Loucy (cell line): ENCODE measurements at regions not wholly inside any gene's neighbourhood (a gene's known extent, or its start where the extent isn't known, plus 50 kb on each side); places are given as distances from the start of the nearest gene placed in this dataset.
"Not testable (repeated sequence)": the region's sequence is repeated elsewhere in the genome, so short reads cannot be mapped to it uniquely, and the experiment has no call there.

Source experiments
- H2AFZ ChIP-seq: fragments of 200-600 bp; sonication (generic); 2 replicates; pipeline ENCODE4 v1.6.0; 2016; ENCODE audit warnings: antibody characterized with exemption, mild to moderate bottlenecking, low read length, moderate library complexity
- H3F3A ChIP-seq: fragments of 200-600 bp; 2 replicates; pipeline ENCODE4 v1.6.0; 2016; ENCODE audit warnings: antibody characterized with exemption, low read depth, mild to moderate bottlenecking
- H3K27me3 ChIP-seq: fragments of 200-600 bp; sonication (generic); 2 replicates; pipeline ENCODE4 v1.6.1; 2014; ENCODE audit warnings: low read length, mild to moderate bottlenecking; ENCODE audit not compliant: insufficient read depth, poor library complexity, severe bottlenecking
- H3K36me3 ChIP-seq: fragments of 200-600 bp; sonication (generic); 2 replicates; pipeline ENCODE4 v1.6.1; 2016; ENCODE audit warnings: low read length; ENCODE audit not compliant: insufficient read depth
- H3K4me1 ChIP-seq: fragments of 200-600 bp; sonication (generic); 2 replicates; pipeline ENCODE4 v1.5.1; 2014; ENCODE audit warnings: low read length, mild to moderate bottlenecking; ENCODE audit not compliant: insufficient read depth, poor library complexity, severe bottlenecking
- H3K4me2 ChIP-seq: fragments of 200-600 bp; sonication (generic); 2 replicates; pipeline ENCODE4 v1.6.0; 2014; ENCODE audit warnings: antibody characterized with exemption, low read length, low read depth, mild to moderate bottlenecking; ENCODE audit not compliant: poor library complexity, severe bottlenecking
- H3K4me3 ChIP-seq: fragments of 200-600 bp; sonication (generic); 2 replicates; pipeline ENCODE4 v1.5.1; 2014; ENCODE audit warnings: low read length, mild to moderate bottlenecking, mixed read lengths; ENCODE audit not compliant: poor library complexity, severe bottlenecking
- H3K79me2 ChIP-seq: fragments of 200-600 bp; sonication (generic); 2 replicates; pipeline ENCODE4 v1.6.1; 2014; ENCODE audit warnings: low read length; ENCODE audit not compliant: insufficient read depth
- H3K9ac ChIP-seq: fragments of 200-600 bp; sonication (generic); 2 replicates; pipeline ENCODE4 v1.6.0; 2014; ENCODE audit warnings: mild to moderate bottlenecking, low read depth, low read length, moderate library complexity; ENCODE audit not compliant: poor library complexity, severe bottlenecking
- H3K9me2 ChIP-seq: fragments of 200-600 bp; sonication (generic); replicated peaks from 2 replicates; pipeline ENCODE4 v1.6.1; 2016; ENCODE audit warnings: low read depth, low read length, mixed read lengths
- H3K9me3 ChIP-seq: fragments of 200-600 bp; sonication (generic); 2 replicates; pipeline ENCODE4 v1.6.1; 2014; ENCODE audit warnings: mild to moderate bottlenecking, antibody characterized with exemption, low read length, low read depth; ENCODE audit not compliant: insufficient read depth
- H4K20me1 ChIP-seq: fragments of 200-600 bp; sonication (generic); 2 replicates; pipeline ENCODE4 v1.6.0; 2014; ENCODE audit warnings: antibody characterized with exemption, low read length, mild to moderate bottlenecking; ENCODE audit not compliant: insufficient read depth, poor library complexity, severe bottlenecking
- CTCF ChIP-seq: fragments of 200-600 bp; sonication (generic); conservative IDR thresholded peaks from 2 replicates; pipeline ENCODE4 v1.5.1; 2014; ENCODE audit warnings: mild to moderate bottlenecking, antibody characterized with exemption, low read length
- EZH2phosphoT487 ChIP-seq: fragments of 200-600 bp; IDR thresholded peaks from 2 replicates; pipeline ENCODE4 v1.6.1; 2018; ENCODE audit warnings: antibody characterized with exemption, mild to moderate bottlenecking, moderate library complexity, borderline replicate concordance

GRCh38 chr7:124250297-124251034 lies 217.6 kb upstream of the TMEM229A start:
- H3K79me2 ChIP-seq = no peaks in the 10 kb centered on the region
- H3K4me3 ChIP-seq = no peak overlapping the region
- H3K36me3 ChIP-seq = no peaks in the 10 kb centered on the region
- H4K20me1 ChIP-seq = no peaks in the 10 kb centered on the region
- H3K4me2 ChIP-seq = no peak overlapping the region
- TF ChIP-seq EZH2phosphoT487 = no peak
- TF ChIP-seq CTCF = no peak
- H3K9me2 ChIP-seq = no peaks in the 10 kb centered on the region
- H3K9ac ChIP-seq = no peak overlapping the region
- no peaks in the 10 kb centered on the region for H3F3A ChIP-seq
- H3K4me1 ChIP-seq = no peaks in the 10 kb centered on the region
- no peak overlapping the region for H2AFZ ChIP-seq
- no peaks in the 10 kb centered on the region for H3K27me3 ChIP-seq
- H3K9me3 ChIP-seq = no peaks in the 10 kb centered on the region

- H3K27me3 ChIP-seq = no peaks in the 10 kb centered on the region
- H3K9ac ChIP-seq = no peak overlapping the region
- H3K9me3 ChIP-seq = no peaks in the 10 kb centered on the region
- H3K4me3 ChIP-seq = no peak overlapping the region
- no peak overlapping the region for H2AFZ ChIP-seq
- no peaks in the 10 kb centered on the region for H3F3A ChIP-seq
- no peaks in the 10 kb centered on the region for H4K20me1 ChIP-seq
- no peaks in the 10 kb centered on the region for H3K4me1 ChIP-seq
- H3K4me2 ChIP-seq = no peak overlapping the region
- H3K36me3 ChIP-seq = no peaks in the 10 kb centered on the region
- H3K9me2 ChIP-seq = no peaks in the 10 kb centered on the region
- no peaks in the 10 kb centered on the region for H3K79me2 ChIP-seq
- TF ChIP-seq CTCF (no peak), EZH2phosphoT487 (no peak)
Measured at GRCh38 chr7:124247691-124248090, 214.8 kb upstream of the TMEM229A start.

GRCh38 chr7:124246262-124246863 lies 213.5 kb upstream of the TMEM229A start:
- Histone ChIP-seq H3K4me1 (no peaks in the 10 kb centered on the region), H3K9me3 (no peaks in the 10 kb centered on the region), H3K36me3 (no peaks in the 10 kb centered on the region), H4K20me1 (no peaks in the 10 kb centered on the region), H3K9me2 (no peaks in the 10 kb centered on the region), H3K79me2 (no peaks in the 10 kb centered on the region), H3K27me3 (no peaks in the 10 kb centered on the region), H2AFZ (no peak overlapping the region), H3F3A (no peaks in the 10 kb centered on the region), H3K9ac (no peak overlapping the region), H3K4me3 (no peak overlapping the region), H3K4me2 (no peak overlapping the region)
- TF ChIP-seq EZH2phosphoT487 (no peak), CTCF (no peak)

- H3K9me3 ChIP-seq, H4K20me1 ChIP-seq, H3K9ac ChIP-seq, H3K36me3 ChIP-seq, H3F3A ChIP-seq, H3K4me3 ChIP-seq, H2AFZ ChIP-seq, H3K4me1 ChIP-seq, H3K79me2 ChIP-seq, H3K9me2 ChIP-seq, H3K4me2 ChIP-seq, H3K27me3 ChIP-seq: not testable (repeated sequence)
Measured at GRCh38 chr7:124244469-124244868, 211.6 kb upstream of the TMEM229A start.
